ENCODE measurements at regions not wholly inside any gene's neighbourhood (a gene's known extent, or its start where the extent isn't known, plus 50 kb on each side); places are given as distances from the start of the nearest gene placed in this dataset.

GRCh38 chr1:71166178-71167173 is 85.6 kb upstream of the ZRANB2 start:
- H3K4me2 ChIP-seq (ENCODE audit: low read length), result no peak overlapping the region
- no peaks in the 10 kb centered on the region for H3K9me2 ChIP-seq (replicated peaks; ENCODE audit: control insufficient read depth, low read length)

GRCh38 chr1:71157715-71158114 is 76.9 kb upstream of the ZRANB2 start:
- Histone ChIP-seq H3K4me1 (ENCODE audit: control insufficient read depth, low read length) (no peaks in the 10 kb centered on the region), H3F3A (ENCODE audit: control insufficient read depth, insufficient read depth) (no peaks in the 10 kb centered on the region), H3K9me2 (replicated peaks; ENCODE audit: control insufficient read depth, low read length) (no peaks in the 10 kb centered on the region), H3K36me3 (ENCODE audit: control insufficient read depth, low read length) (no peaks in the 10 kb centered on the region), H3K4me2 (ENCODE audit: low read length) (no peak overlapping the region), H3K9me3 (ENCODE audit: control insufficient read depth, insufficient read depth, low read length) (no peaks in the 10 kb centered on the region), H3K4me3 (ENCODE audit: low read length) (no peak overlapping the region), H3K27me3 (ENCODE audit: control insufficient read depth, low read length) (no peaks in the 10 kb centered on the region), H3K79me2 (ENCODE audit: control insufficient read depth, low read length) (no peaks in the 10 kb centered on the region), H3K27ac (ENCODE audit: low read depth, low read length) (no peak overlapping the region), H4K20me1 (ENCODE audit: control insufficient read depth, insufficient read depth, low read depth, low read length) (no peaks in the 10 kb centered on the region)
- TF ChIP-seq CTCF (IDR thresholded peaks at IDR 0.05; ENCODE audit: low read depth, low read length, poor library complexity, severe bottlenecking) (no peak), EZH2phosphoT487 (IDR thresholded peaks at IDR 0.05; ENCODE audit: borderline replicate concordance, low read length) (no peak)

More at GRCh38 chr1:71166178-71167173, 85.6 kb upstream of the ZRANB2 start:
- H3K36me3 ChIP-seq (ENCODE audit: control insufficient read depth, low read length), result no peaks in the 10 kb centered on the region
- TF ChIP-seq CTCF (IDR thresholded peaks at IDR 0.05; ENCODE audit: low read depth, low read length, poor library complexity, severe bottlenecking) (no peak), EZH2phosphoT487 (IDR thresholded peaks at IDR 0.05; ENCODE audit: borderline replicate concordance, low read length) (no peak)
- H3K27me3 ChIP-seq (ENCODE audit: control insufficient read depth, low read length), result no peaks in the 10 kb centered on the region
- H3K27ac ChIP-seq (ENCODE audit: low read depth, low read length), result no peak overlapping the region
- no peak overlapping the region for H3K4me3 ChIP-seq (ENCODE audit: low read length)
- H3K79me2 ChIP-seq (ENCODE audit: control insufficient read depth, low read length), result no peaks in the 10 kb centered on the region
- no peaks in the 10 kb centered on the region for H4K20me1 ChIP-seq (ENCODE audit: control insufficient read depth, insufficient read depth, low read depth, low read length)
- no peaks in the 10 kb centered on the region for H3K9me3 ChIP-seq (ENCODE audit: control insufficient read depth, insufficient read depth, low read length)
- H3K4me1 ChIP-seq (ENCODE audit: control insufficient read depth, low read length), result no peaks in the 10 kb centered on the region
- no peaks in the 10 kb centered on the region for H3F3A ChIP-seq (ENCODE audit: control insufficient read depth, insufficient read depth)

GRCh38 chr1:71157151-71157550 is 76.3 kb upstream of the ZRANB2 start:
- H3F3A ChIP-seq (ENCODE audit: control insufficient read depth, insufficient read depth), result no peaks in the 10 kb centered on the region
- H3K79me2 ChIP-seq (ENCODE audit: control insufficient read depth, low read length), result no peaks in the 10 kb centered on the region
- no peak overlapping the region for H3K4me2 ChIP-seq (ENCODE audit: low read length)
- no peak overlapping the region for H3K27ac ChIP-seq (ENCODE audit: low read depth, low read length)
- H3K9me3 ChIP-seq (ENCODE audit: control insufficient read depth, insufficient read depth, low read length), result no peaks in the 10 kb centered on the region
- no peaks in the 10 kb centered on the region for H3K27me3 ChIP-seq (ENCODE audit: control insufficient read depth, low read length)
- no peaks in the 10 kb centered on the region for H3K36me3 ChIP-seq (ENCODE audit: control insufficient read depth, low read length)
- no peaks in the 10 kb centered on the region for H3K4me1 ChIP-seq (ENCODE audit: control insufficient read depth, low read length)
- H3K9me2 ChIP-seq (replicated peaks; ENCODE audit: control insufficient read depth, low read length), result no peaks in the 10 kb centered on the region
- TF ChIP-seq CTCF (IDR thresholded peaks at IDR 0.05; ENCODE audit: low read depth, low read length, poor library complexity, severe bottlenecking) (no peak), EZH2phosphoT487 (IDR thresholded peaks at IDR 0.05; ENCODE audit: borderline replicate concordance, low read length) (no peak)
- no peak overlapping the region for H3K4me3 ChIP-seq (ENCODE audit: low read length)
- no peaks in the 10 kb centered on the region for H4K20me1 ChIP-seq (ENCODE audit: control insufficient read depth, insufficient read depth, low read depth, low read length)
